ENCODE measurements at regions not wholly inside any gene's neighbourhood (a gene's known extent, or its start where the extent isn't known, plus 50 kb on each side); places are given as distances from the start of the nearest gene placed in this dataset.
A peak's percentile ranks its signal among the peaks of the same experiment; 100 is the strongest.
"Not testable (repeated sequence)": the region's sequence is repeated elsewhere in the genome, so short reads cannot be mapped to it uniquely, and the experiment has no call there.

- DNase-seq (ENCODE audit: low read depth in 2 of 2, low spot score in 1 of 2), result not testable (repeated sequence)
These were observed 172.5 kb upstream of the NBPF9 start for GRCh38 chr1:149275802-149276201.

GRCh38 chr1:149276496-149276895 lies 173.1 kb upstream of the NBPF9 start:
- DNase-seq (ENCODE audit: low read depth in 2 of 2, low spot score in 1 of 2), result not testable (repeated sequence)

- not testable (repeated sequence) for DNase-seq (ENCODE audit: low read depth in 2 of 2, low spot score in 1 of 2)
These were observed 174.8 kb upstream of the NBPF9 start for GRCh38 chr1:149278156-149278555.

GRCh38 chr1:149279015-149279414 lies 175.7 kb upstream of the NBPF9 start:
- DNase-seq (ENCODE audit: low read depth in 2 of 2, low spot score in 1 of 2), result not testable (repeated sequence)

- DNase-seq (ENCODE audit: low read depth in 2 of 2, low spot score in 1 of 2), result not testable (repeated sequence)
These were observed 176.2 kb upstream of the NBPF9 start for GRCh38 chr1:149279512-149279911.

- not testable (repeated sequence) for DNase-seq (ENCODE audit: low read depth in 2 of 2, low spot score in 1 of 2)
These were observed 181.4 kb upstream of the NBPF9 start for GRCh38 chr1:149284773-149285172.

- DNase-seq (ENCODE audit: low read depth in 2 of 2, low spot score in 1 of 2), result not testable (repeated sequence)
These were observed 181.9 kb upstream of the NBPF9 start for GRCh38 chr1:149285205-149285604.

GRCh38 chr1:149285638-149286037 lies 182.3 kb upstream of the NBPF9 start:
- DNase-seq (ENCODE audit: low read depth in 2 of 2, low spot score in 1 of 2), result peak in 1 of 2 donors; percentile 1

- DNase-seq (ENCODE audit: low read depth in 2 of 2, low spot score in 1 of 2), result not testable (repeated sequence)
These were observed 185.2 kb upstream of the NBPF9 start for GRCh38 chr1:149288580-149288979.

- DNase-seq (ENCODE audit: low read depth in 2 of 2, low spot score in 1 of 2), result not testable (repeated sequence)
These were observed 174.2 kb upstream of the NBPF19 start for GRCh38 chr1:149300478-149301218.

- DNase-seq (ENCODE audit: low read depth in 2 of 2, low spot score in 1 of 2), result not testable (repeated sequence)
These were observed 173.6 kb upstream of the NBPF19 start for GRCh38 chr1:149301282-149301681.

- not testable (repeated sequence) for DNase-seq (ENCODE audit: low read depth in 2 of 2, low spot score in 1 of 2)
These were observed 170.0 kb upstream of the NBPF19 start for GRCh38 chr1:149304796-149305195.

GRCh38 chr1:149307640-149308039 lies 167.2 kb upstream of the NBPF19 start:
- not testable (repeated sequence) for DNase-seq (ENCODE audit: low read depth in 2 of 2, low spot score in 1 of 2)

- not testable (repeated sequence) for DNase-seq (ENCODE audit: low read depth in 2 of 2, low spot score in 1 of 2)
These were observed 159.9 kb upstream of the NBPF19 start for GRCh38 chr1:149314921-149315320.

- not testable (repeated sequence) for DNase-seq (ENCODE audit: low read depth in 2 of 2, low spot score in 1 of 2)
These were observed 153.7 kb upstream of the NBPF19 start for GRCh38 chr1:149320971-149321731.

GRCh38 chr1:149321732-149322016 lies 153.2 kb upstream of the NBPF19 start:
- DNase-seq (ENCODE audit: low read depth in 2 of 2, low spot score in 1 of 2), result not testable (repeated sequence)

GRCh38 chr1:149330081-149330335 lies 144.8 kb upstream of the NBPF19 start:
- DNase-seq (ENCODE audit: low read depth in 2 of 2, low spot score in 1 of 2), result not testable (repeated sequence)

- DNase-seq (ENCODE audit: low read depth in 2 of 2, low spot score in 1 of 2), result not testable (repeated sequence)
These were observed 138.8 kb upstream of the NBPF19 start for GRCh38 chr1:149336082-149336481.

- DNase-seq (ENCODE audit: low read depth in 2 of 2, low spot score in 1 of 2), result not testable (repeated sequence)
These were observed 136.6 kb upstream of the NBPF19 start for GRCh38 chr1:149338221-149338691.

GRCh38 chr1:149338698-149339097 lies 136.1 kb upstream of the NBPF19 start:
- DNase-seq (ENCODE audit: low read depth in 2 of 2, low spot score in 1 of 2), result not testable (repeated sequence)

GRCh38 chr1:149349448-149349847 lies 125.4 kb upstream of the NBPF19 start:
- DNase-seq (ENCODE audit: low read depth in 2 of 2, low spot score in 1 of 2), result not testable (repeated sequence)

GRCh38 chr1:149352205-149352604 lies 122.6 kb upstream of the NBPF19 start:
- DNase-seq (ENCODE audit: low read depth in 2 of 2, low spot score in 1 of 2), result not testable (repeated sequence)

Data from stimulated activated CD8-positive, alpha-beta memory T cell treated with anti-CD3 and anti-CD28 coated beads, Interleukin-4, amount 100 ng/mL, for 1 hour (primary cell).